ENCODE measurements at regions not wholly inside any gene's neighbourhood (a gene's known extent, or its start where the extent isn't known, plus 50 kb on each side); places are given as distances from the start of the nearest gene placed in this dataset.
"Not testable (repeated sequence)": the region's sequence is repeated elsewhere in the genome, so short reads cannot be mapped to it uniquely, and the experiment has no call there.

- TF ChIP-seq CTCF, EP300, POLR2A, POLR2AphosphoS5 (IDR thresholded peaks at IDR 0.05): not testable (repeated sequence)
Measured at GRCh38 chr5:108532129-108532445, 150.2 kb upstream of the FBXL17 start.
